ENCODE measurements at regions not wholly inside any gene's neighbourhood (a gene's known extent, or its start where the extent isn't known, plus 50 kb on each side); places are given as distances from the start of the nearest gene placed in this dataset.

DNA sequence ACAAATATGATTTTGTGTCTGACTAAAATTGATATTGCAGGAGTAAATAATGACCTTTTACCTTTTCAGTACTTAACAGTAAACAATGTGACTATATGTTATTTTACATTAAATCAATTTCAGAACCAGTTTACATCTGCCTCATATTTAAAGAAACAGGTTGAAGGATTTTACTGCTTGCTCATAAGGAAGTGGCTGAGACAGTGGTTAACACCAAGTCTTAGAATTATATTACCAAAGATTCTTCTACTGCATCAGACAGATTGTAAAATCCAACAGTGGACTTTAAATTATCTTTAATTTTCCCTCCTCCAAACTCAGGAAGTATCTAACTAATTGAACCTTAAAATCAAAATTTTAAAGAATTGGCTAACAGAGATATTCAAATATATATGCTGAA, 1929.9 kb downstream of the PCDH9 start:
- ATAC-seq, result no peak
- in situ Hi-C loops (cut with MboI; ENCODE audit: low sequenced_read_pairs in 4 of 4), result no loop called here
- no peak for DNase-seq
- Histone ChIP-seq H3K27me3 (no peaks in the 10 kb centered on the region), H3K36me3 (no peaks in the 10 kb centered on the region), H3K27ac (no peak overlapping the region), H3K4me3 (no peak overlapping the region), H3K4me1 (no peaks in the 10 kb centered on the region), H3K9me3 (no peaks in the 10 kb centered on the region)
- intact Hi-C loops (cut with DNase I; ENCODE audit: low total_unique reads), result no loop called here
- no peak for TF ChIP-seq POLR2A (IDR thresholded peaks at IDR 0.05)
- no peak for TF ChIP-seq CTCF (IDR thresholded peaks at IDR 0.05 in 4 of 5, conservative IDR thresholded peaks at IDR 0.05 in 1 of 5)

- Histone ChIP-seq H3K9me3 (no peaks in the 10 kb centered on the region), H3K4me1 (no peaks in the 10 kb centered on the region), H3K36me3 (no peaks in the 10 kb centered on the region), H3K4me3 (no peak overlapping the region), H3K27me3 (no peaks in the 10 kb centered on the region), H3K27ac (no peak overlapping the region)
- intact Hi-C loops (cut with DNase I; ENCODE audit: low total_unique reads) (no loop called here), in situ Hi-C loops (cut with MboI; ENCODE audit: low sequenced_read_pairs in 4 of 4) (no loop called here)
- TF ChIP-seq CTCF (IDR thresholded peaks at IDR 0.05 in 4 of 5, conservative IDR thresholded peaks at IDR 0.05 in 1 of 5) (no peak), POLR2A (IDR thresholded peaks at IDR 0.05) (no peak)
- no peak for ATAC-seq
- DNase-seq, result no peak
These were observed 1936.5 kb downstream of the PCDH9 start for GRCh38 chr13:65293530-65294198.

- in situ Hi-C loops (cut with MboI; ENCODE audit: low sequenced_read_pairs in 4 of 4), result no loop called here
- Histone ChIP-seq H3K36me3 (no peaks in the 10 kb centered on the region), H3K4me3 (no peak overlapping the region), H3K27me3 (no peaks in the 10 kb centered on the region), H3K9me3 (no peaks in the 10 kb centered on the region), H3K27ac (no peak overlapping the region), H3K4me1 (no peaks in the 10 kb centered on the region)
- TF ChIP-seq POLR2A (IDR thresholded peaks at IDR 0.05) (no peak), CTCF (IDR thresholded peaks at IDR 0.05 in 4 of 5, conservative IDR thresholded peaks at IDR 0.05 in 1 of 5) (no peak)
- no peak for ATAC-seq
- DNase-seq, result no peak
- intact Hi-C loops (cut with DNase I; ENCODE audit: low total_unique reads), result no loop called here
These were observed 1937.6 kb downstream of the PCDH9 start for GRCh38 chr13:65292488-65292901.

GRCh38 chr13:65287405-65287804, 1942.7 kb downstream of the PCDH9 start:
- H3K4me1 ChIP-seq, result no peaks in the 10 kb centered on the region
- DNase-seq (no peak), ATAC-seq (no peak)
- no peaks in the 10 kb centered on the region for H3K27me3 ChIP-seq
- H3K36me3 ChIP-seq, result no peaks in the 10 kb centered on the region
- no peak overlapping the region for H3K27ac ChIP-seq
- in situ Hi-C loops (cut with MboI; ENCODE audit: low sequenced_read_pairs in 4 of 4), result no loop called here
- intact Hi-C loops (cut with DNase I; ENCODE audit: low total_unique reads), result no loop called here
- no peak for TF ChIP-seq CTCF (IDR thresholded peaks at IDR 0.05 in 4 of 5, conservative IDR thresholded peaks at IDR 0.05 in 1 of 5)
- TF ChIP-seq POLR2A (IDR thresholded peaks at IDR 0.05), result no peak
- H3K9me3 ChIP-seq, result no peaks in the 10 kb centered on the region
- no peak overlapping the region for H3K4me3 ChIP-seq

Data from gastrocnemius medialis (tissue), 4 donors.